Tibial nerve (tissue), 3 donors: ENCODE measurements at regions not wholly inside any gene's neighbourhood (a gene's known extent, or its start where the extent isn't known, plus 50 kb on each side); places are given as distances from the start of the nearest gene placed in this dataset.

Experiments used
- CTCF ChIP-seq, 5 experiments: fragments of 200-600 bp in 3 of 5; fragments of 450-650 bp in 2 of 5; sonication (generic) in 3 of 5; IDR thresholded peaks; one replicate each; pipeline ENCODE4 v1.5.1; 2016 to 2019; ENCODE audit warnings: antibody characterized with exemption in 5 of 5, mild to moderate bottlenecking in 3 of 5, moderate library complexity in 2 of 5
- POLR2A ChIP-seq, 2 donors: fragments of 450-650 bp; IDR thresholded peaks; one replicate each; pipeline ENCODE4 v1.6.1; 2017; ENCODE audit warnings: antibody characterized with exemption in 2 of 2, mild to moderate bottlenecking in 2 of 2, moderate library complexity in 2 of 2

- TF ChIP-seq CTCF (IDR thresholded peaks at IDR 0.05) (no peak), POLR2A (IDR thresholded peaks at IDR 0.05) (no peak)
These were observed 99.6 kb upstream of the MDM1 start for GRCh38 chr12:68431786-68432185.
